Sigmoid colon (tissue), 3 donors: ENCODE measurements at regions not wholly inside any gene's neighbourhood (a gene's known extent, or its start where the extent isn't known, plus 50 kb on each side); places are given as distances from the start of the nearest gene placed in this dataset.

ENCODE experiments used
- POLR2A ChIP-seq, 2 donors: fragments of 450-650 bp; IDR thresholded peaks; one replicate each; pipeline ENCODE4 v1.6.1; 2016; ENCODE audit warnings: antibody characterized with exemption in 2 of 2, mild to moderate bottlenecking in 2 of 2, moderate library complexity in 2 of 2
- TF ChIP-seq, protein P1 (sequence below), 4 experiments: fragments of 450-650 bp in 3 of 4; fragments of 200-600 bp in 1 of 4; IDR thresholded peaks; one replicate each; pipeline ENCODE4 v1.5.1; 2016 to 2019; ENCODE audit warnings: antibody characterized with exemption in 4 of 4, mild to moderate bottlenecking in 3 of 4, moderate library complexity in 2 of 4

DNA sequence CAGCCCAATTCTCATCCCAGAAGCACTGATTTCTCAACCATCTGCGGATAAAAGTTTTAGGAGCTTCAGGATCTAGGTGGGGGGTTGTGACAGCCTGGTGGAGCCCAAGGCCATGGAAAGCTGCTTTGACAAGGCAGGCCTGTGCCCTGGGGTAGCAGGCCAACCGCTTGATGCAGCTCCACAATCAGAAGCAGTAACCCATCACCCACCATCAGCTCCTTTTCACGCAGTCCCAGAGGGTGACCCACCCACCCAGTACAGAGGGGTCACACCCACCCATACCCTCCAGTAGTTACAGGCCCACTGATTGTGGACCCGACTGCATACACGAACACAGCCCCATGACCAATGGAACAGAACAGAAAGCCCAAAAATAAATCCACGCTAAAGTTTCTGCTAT lies 253.9 kb downstream of the AHR start:
- TF ChIP-seq POLR2A (IDR thresholded peaks at IDR 0.05), result no peak
- TF ChIP-seq, protein P1, sequence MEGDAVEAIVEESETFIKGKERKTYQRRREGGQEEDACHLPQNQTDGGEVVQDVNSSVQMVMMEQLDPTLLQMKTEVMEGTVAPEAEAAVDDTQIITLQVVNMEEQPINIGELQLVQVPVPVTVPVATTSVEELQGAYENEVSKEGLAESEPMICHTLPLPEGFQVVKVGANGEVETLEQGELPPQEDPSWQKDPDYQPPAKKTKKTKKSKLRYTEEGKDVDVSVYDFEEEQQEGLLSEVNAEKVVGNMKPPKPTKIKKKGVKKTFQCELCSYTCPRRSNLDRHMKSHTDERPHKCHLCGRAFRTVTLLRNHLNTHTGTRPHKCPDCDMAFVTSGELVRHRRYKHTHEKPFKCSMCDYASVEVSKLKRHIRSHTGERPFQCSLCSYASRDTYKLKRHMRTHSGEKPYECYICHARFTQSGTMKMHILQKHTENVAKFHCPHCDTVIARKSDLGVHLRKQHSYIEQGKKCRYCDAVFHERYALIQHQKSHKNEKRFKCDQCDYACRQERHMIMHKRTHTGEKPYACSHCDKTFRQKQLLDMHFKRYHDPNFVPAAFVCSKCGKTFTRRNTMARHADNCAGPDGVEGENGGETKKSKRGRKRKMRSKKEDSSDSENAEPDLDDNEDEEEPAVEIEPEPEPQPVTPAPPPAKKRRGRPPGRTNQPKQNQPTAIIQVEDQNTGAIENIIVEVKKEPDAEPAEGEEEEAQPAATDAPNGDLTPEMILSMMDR (IDR thresholded peaks at IDR 0.05), result no peak
